RPMI7951 (cell line): ENCODE measurements at regions not wholly inside any gene's neighbourhood (a gene's known extent, or its start where the extent isn't known, plus 50 kb on each side); places are given as distances from the start of the nearest gene placed in this dataset.
A peak's percentile ranks its signal among the peaks of the same experiment; 100 is the strongest.
"Not testable (repeated sequence)": the region's sequence is repeated elsewhere in the genome, so short reads cannot be mapped to it uniquely, and the experiment has no call there.

ENCODE experiments used
- DNase-seq: peaks from one replicate; pipeline ENCODE4 v3.0.0-alpha.2; 2012; ENCODE audit warnings: low read depth

DNA sequence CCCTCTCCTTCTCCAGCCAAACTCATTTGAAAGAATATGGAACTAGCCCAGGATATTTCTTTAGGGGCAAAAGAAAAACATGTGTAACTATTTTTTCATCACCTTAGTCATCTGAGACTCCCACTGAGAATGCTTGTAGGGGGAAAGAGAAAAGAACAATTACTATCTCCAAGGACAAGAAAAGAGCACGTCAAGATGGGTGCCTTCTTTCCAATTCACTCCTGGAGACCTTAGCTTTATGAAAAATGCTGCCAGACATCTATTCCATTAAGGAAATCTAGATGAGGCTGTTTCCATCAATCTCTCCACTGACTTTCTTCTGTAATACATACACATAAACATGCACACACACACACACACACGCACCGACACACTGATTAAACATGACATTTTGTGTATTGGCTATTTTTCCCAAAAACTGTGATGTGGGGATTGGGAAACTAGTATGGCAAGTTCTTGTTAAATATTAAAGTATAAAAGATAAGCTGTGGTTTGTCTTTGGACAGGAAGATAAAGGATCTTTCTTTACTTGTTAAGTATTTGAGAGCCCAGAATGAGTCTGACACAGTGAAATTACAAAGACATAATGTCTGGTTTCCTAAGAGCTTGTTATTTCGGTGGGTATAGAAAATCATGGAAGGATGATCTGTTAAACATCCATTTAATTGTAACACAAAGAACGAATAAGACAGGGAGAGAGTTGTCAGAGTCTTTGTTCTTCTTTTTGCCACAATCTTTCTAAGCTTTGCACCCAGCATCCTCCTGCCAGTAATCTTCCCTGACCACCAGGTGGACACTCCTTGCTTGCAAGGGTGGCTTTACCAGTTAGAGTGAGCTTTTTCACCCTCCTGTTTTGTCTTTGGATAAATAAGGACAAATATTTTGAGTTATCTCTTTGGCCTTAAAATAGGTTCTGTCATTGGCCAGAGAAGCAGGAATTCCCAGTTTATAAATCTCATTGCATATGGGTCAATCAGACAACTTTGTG, 177.3 kb upstream of the TMEM72 start:
- DNase-seq, result no peak

DNA sequence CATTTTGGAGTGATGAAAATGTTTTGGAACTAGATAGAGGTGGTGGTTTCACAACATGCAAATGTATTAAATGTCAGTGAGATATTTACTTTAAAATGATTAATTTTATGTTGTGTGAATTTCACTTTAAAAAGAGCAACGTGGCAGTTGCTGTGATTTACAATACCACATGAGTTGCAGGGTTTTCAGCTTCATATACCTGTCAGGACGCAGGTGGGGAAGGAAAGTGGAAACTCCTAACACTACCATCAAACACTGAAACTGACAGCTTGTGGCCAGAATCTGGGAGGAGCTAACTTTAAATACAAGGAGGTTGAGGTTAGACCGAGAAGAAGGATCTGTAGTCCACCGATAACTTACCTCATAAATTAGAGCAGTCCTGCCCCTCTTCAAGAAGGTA, 168.9 kb upstream of the TMEM72 start:
- no peak for DNase-seq

GRCh38 chr10:44743535-44743934, 167.6 kb upstream of the TMEM72 start:
- no peak for DNase-seq

GRCh38 chr10:44745920-44746319, 165.2 kb upstream of the TMEM72 start:
- no peak for DNase-seq

GRCh38 chr10:44747593-44748172, 163.5 kb upstream of the TMEM72 start:
- DNase-seq, result no peak

DNA sequence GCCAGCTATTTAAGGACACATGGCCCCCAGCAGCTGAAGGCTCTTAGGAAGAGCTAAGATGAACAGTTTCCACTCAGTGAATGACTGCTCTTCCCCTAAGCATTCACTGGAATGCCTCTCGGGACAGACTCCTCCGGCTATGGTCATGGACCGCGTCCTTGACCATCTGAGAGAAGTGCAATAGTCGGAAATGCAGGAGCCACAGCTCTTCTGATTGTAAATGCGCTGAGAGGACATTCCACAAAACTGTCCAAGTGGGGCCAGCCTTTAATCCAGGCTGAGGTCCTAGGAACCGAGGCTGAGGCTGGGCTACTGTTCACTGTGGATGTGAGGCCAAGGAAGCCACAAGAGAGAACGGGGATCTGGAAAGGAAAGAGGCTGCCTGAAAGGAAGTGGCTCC, 162.0 kb upstream of the TMEM72 start:
- no peak for DNase-seq

DNA sequence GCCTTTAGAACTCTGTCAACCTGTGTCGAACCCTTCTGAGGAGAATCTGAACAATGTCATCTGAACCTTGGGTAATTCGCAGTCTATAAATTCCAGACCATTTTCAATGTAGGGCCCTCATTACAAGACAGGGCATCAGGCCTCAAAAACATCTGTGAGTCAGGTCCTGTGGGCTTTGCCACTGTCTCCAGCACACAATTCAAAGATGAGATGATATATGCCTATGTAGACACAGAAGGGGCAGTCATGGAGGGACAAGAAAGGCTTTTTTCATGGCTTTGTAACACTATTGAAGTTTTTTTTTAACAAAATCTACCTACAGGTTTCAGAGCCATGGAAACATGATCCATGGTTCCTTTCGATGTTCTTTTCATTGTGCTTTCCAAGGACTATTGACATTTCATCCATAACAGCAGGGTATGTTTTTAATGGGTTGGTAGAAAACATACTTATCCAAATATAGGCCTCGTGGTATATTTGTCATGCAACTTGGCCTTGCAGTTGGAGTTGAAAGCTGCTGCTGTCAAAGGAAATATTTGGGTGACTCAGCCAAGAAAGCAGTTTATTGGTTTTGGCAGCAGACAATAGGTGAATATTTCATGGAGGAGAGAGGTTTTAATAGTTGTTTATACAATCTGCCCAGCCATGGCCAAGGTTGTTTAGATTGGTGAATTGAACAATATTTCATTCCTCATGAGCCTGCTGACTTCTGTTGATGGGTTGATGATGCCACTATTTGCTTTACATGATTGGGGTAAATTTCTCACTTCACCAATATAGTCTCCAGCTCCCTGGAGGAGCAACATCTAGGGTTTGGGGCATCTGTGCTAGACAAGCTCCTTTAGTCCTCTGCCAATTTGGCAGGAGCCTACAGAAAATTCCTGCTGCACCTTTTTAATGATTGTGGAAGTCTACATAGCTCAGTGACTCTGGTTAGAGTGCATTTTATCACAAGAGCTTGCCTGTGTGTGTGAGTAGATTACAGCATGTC, 158.4 kb upstream of the TMEM72 start:
- peak; percentile 90 for DNase-seq

DNA sequence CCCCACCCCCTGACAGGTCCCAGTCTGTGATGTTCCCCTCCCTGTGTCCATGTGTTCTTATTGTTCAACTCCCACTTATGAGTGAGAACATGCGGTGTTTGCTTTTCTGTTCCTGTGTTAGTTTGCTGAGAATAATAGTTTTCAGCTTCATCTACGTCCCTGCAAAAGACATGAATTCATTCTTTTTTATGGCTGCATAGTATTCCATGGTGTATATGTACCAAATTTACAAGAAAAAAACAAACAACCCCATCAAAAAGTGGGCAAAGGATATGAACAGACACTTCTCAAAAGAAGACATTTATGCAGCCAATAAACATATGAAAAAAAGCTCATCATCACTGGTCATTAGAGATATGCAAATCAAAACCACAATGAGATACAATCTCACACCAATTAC, 156.8 kb upstream of the TMEM72 start:
- DNase-seq, result not testable (repeated sequence)

GRCh38 chr10:44755481-44755880, 155.7 kb upstream of the TMEM72 start:
- DNase-seq, result no peak

DNA sequence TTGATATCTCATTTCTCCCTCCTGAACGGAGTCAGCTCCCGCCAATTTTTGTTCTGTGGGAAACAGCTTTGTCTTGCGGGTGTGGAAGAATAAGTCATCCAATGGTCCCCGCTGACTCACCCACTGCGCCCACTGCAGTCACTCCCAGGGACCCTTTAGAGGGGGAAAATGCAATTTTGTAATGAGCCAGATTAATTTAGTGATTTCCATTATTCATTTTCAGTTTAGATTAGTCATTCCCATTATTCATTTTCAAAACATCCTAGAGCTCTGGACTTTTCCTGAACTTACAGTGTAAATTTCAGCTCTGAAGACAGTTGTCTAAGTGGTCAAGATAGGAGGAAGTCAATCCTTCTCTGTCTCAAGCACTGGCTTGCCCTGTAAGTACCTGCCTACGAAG, 154.9 kb upstream of the TMEM72 start:
- DNase-seq, result peak; percentile 73

- no peak for DNase-seq
Observed at GRCh38 chr10:44757551-44758205, 153.5 kb upstream of the TMEM72 start.

GRCh38 chr10:44759122-44759521, 152.0 kb upstream of the TMEM72 start:
- no peak for DNase-seq

- DNase-seq, result no peak
Observed at GRCh38 chr10:44760513-44760912, 150.6 kb upstream of the TMEM72 start.

DNA sequence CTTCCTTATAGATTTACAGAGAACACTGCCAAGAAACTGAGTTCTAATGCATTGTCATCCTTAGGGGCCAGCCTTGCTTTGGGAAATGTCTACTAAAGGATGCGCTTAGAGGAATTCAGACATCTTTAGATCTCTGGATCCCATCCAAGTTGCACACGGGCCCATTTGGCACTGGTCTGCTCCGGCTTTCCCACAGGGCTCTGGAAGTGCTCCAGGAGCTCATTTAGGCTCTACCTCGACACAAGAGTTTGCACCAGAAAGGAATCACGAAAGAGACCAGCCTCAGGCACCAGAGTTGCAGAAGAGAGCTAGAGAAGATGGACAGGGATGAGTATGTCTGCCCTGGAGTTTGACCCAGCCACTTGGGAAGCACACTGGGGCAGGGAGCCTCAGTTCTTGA, 150.1 kb upstream of the TMEM72 start:
- DNase-seq, result peak; percentile 95

DNA sequence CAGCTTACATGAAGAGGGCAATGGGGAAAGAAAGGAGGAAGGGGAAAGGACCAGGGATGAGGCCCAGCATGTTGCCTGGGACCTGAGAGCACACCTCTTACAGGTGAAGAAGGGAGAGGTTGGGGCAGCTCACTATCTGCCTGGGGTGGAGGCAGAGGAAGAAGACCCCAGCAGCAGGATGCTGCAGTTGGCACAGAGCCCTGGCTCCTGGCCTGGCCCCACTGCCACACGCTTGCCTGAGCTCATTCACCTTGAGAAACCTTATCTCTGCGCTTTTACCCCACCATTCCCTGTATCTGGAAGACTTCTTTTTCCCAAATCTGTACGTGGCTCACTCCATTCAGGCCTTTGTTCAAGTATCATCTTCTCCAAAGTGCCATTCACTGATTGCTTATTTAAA, 147.8 kb upstream of the TMEM72 start:
- DNase-seq, result no peak

- no peak for DNase-seq
Observed at GRCh38 chr10:44765299-44765698, 145.8 kb upstream of the TMEM72 start.

DNA sequence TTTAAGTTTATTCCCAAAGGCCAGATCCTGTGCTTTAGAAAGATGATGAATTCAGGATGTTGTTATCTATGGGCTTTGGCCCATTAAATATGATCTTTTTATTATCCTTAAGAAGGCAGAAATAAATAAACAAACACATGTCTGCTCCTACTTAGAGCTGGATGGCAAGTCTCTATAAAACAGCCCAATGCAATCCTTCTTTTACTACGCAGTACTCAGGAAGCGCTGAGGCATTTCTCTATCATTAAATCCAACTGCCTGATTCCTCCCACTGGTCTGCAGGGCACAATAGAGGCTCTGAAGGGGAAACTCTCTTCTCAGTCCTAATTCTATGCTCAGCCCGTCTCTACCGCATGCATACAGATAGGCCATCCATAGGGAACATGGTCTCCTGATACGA, 144.5 kb upstream of the TMEM72 start:
- no peak for DNase-seq

- no peak for DNase-seq
Observed at GRCh38 chr10:44769450-44769849, 141.7 kb upstream of the TMEM72 start.

DNA sequence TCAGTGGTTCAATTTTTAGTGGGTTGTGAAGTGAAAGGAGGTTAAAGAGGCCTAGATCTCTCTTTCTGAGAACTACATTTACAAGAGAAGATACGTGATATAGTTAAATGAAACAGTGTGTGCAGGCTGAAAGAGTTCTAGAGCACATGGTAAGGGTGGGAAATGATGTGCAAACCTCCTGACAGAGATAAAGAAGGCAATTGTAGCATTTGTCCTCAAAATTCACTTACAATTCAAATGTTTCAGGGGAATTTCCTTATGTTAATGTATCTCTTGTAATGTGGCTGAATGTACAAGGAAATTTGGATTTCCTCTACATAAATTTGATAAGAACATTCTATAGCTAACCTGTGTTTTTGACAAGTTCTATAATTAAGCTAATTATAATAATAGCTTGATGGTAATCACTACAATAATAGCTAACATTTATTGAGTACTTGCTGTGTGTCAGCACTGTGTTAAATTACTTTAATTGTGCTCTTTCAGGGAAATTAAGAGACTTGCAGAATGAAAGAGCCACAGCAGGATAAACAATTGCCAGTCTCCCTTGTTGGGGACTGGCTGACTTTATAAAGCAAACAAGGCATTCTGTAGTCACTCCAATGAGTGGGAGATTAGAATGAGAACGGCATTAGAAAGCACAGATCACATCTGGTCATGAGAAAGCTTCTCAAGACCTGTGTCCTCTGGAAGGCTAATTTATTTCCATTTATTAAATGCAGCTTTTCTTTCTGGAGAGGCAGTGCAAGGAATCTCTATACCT, 139.7 kb upstream of the TMEM72 start:
- DNase-seq, result no peak

GRCh38 chr10:44773565-44773964, 137.6 kb upstream of the TMEM72 start:
- no peak for DNase-seq
